Endodermal cell (in vitro differentiated cells): ENCODE measurements at regions not wholly inside any gene's neighbourhood (a gene's known extent, or its start where the extent isn't known, plus 50 kb on each side); places are given as distances from the start of the nearest gene placed in this dataset.

Experiments
- DNase-seq: peaks from one replicate; pipeline ENCODE4 v3.0.0-alpha.2; 2017
- H3K27ac ChIP-seq: 2 replicates; pipeline ENCODE4 v1.5.1; 2013; ENCODE audit warnings: mild to moderate bottlenecking, low read depth, low read length, moderate library complexity
- H3K27me3 ChIP-seq: 2 replicates; pipeline ENCODE4 v1.6.1; 2013; ENCODE audit warnings: mild to moderate bottlenecking, low read length, moderate library complexity; ENCODE audit not compliant: insufficient read depth, control insufficient read depth, poor library complexity, severe bottlenecking
- H3K36me3 ChIP-seq: 2 replicates; pipeline ENCODE4 v1.7.0; 2013; ENCODE audit warnings: mild to moderate bottlenecking, low read length, moderate library complexity; ENCODE audit not compliant: control insufficient read depth, insufficient read depth
- H3K4me1 ChIP-seq: one replicate; pipeline ENCODE4 v1.7.0; 2013; ENCODE audit warnings: low read length; ENCODE audit not compliant: control insufficient read depth, insufficient read depth
- H3K4me3 ChIP-seq: 2 replicates; pipeline ENCODE4 v1.5.1; 2013; ENCODE audit warnings: mild to moderate bottlenecking, low read length, moderate library complexity
- H3K9ac ChIP-seq: 2 replicates; pipeline ENCODE4 v1.6.1; 2013; ENCODE audit warnings: mild to moderate bottlenecking, low read length, moderate library complexity; ENCODE audit not compliant: poor library complexity, severe bottlenecking; ENCODE audit errors: extremely low read depth
- H3K9me3 ChIP-seq: 2 replicates; pipeline ENCODE4 v1.6.1; 2013; ENCODE audit warnings: mild to moderate bottlenecking, low read length, moderate library complexity; ENCODE audit not compliant: control insufficient read depth
- H3K27ac Mint-ChIP-seq: 2 replicates; pipeline ENCODE4 v1.8.0; 2020; ENCODE audit warnings: mixed read lengths
- H3K27me3 Mint-ChIP-seq: 2 replicates; pipeline ENCODE4 v1.8.0; 2021; ENCODE audit warnings: mild to moderate bottlenecking, mixed read lengths; ENCODE audit not compliant: insufficient read depth
- H3K36me3 Mint-ChIP-seq: 2 replicates; pipeline ENCODE4 v1.8.0; 2020; ENCODE audit warnings: low read depth, mixed read lengths
- H3K4me1 Mint-ChIP-seq: 2 replicates; pipeline ENCODE4 v1.8.0; 2020; ENCODE audit warnings: mixed read lengths
- H3K4me3 Mint-ChIP-seq: 2 replicates; pipeline ENCODE4 v1.8.0; 2020; ENCODE audit warnings: mild to moderate bottlenecking, moderate library complexity, mixed read lengths
- H3K9me3 Mint-ChIP-seq: 2 replicates; pipeline ENCODE4 v1.8.0; 2020; ENCODE audit warnings: mild to moderate bottlenecking, mixed read lengths
- CTCF ChIP-seq: fragments of 200-600 bp; sonication (generic); conservative IDR thresholded peaks from 2 replicates; pipeline ENCODE4 v1.5.0; 2021; ENCODE audit warnings: antibody characterized with exemption, mild to moderate bottlenecking
- WGBS, 2 experiments: methylation state at CpG; one replicate each; pipeline versions ENCODE4 v1.1.5 to v1.1.7; 2013; ENCODE audit warnings: missing lambda C conversion rate in 2 of 2, mixed read lengths in 1 of 2; ENCODE audit not compliant: insufficient coverage in 1 of 2, insufficient read length in 1 of 2; 5-methylcytosine and 5-hydroxymethylcytosine counted together

GRCh38 chr16:79537584-79537983 lies 63.0 kb downstream of the MAF start:
- Mint-ChIP-seq H3K27me3 (no peaks in the 10 kb centered on the region), H3K9me3 (no peaks in the 10 kb centered on the region), H3K27ac (no peak overlapping the region), H3K4me3 (no peak overlapping the region), H3K36me3 (no peaks in the 10 kb centered on the region), H3K4me1 (no peaks in the 10 kb centered on the region)
- Histone ChIP-seq H3K27ac (no peak overlapping the region), H3K9me3 (no peaks in the 10 kb centered on the region), H3K9ac (no peak overlapping the region), H3K27me3 (no peaks in the 10 kb centered on the region), H3K4me3 (no peak overlapping the region), H3K4me1 (no peaks in the 10 kb centered on the region), H3K36me3 (no peaks in the 10 kb centered on the region)
- WGBS, 2 experiments: 93 to 96% methylated on average over 4 to 6 of the region's 6 CpGs
- no peak for TF ChIP-seq CTCF
- no peak for DNase-seq

GRCh38 chr16:79536958-79537357 lies 63.6 kb downstream of the MAF start:
- Histone ChIP-seq H3K4me3 (no peak overlapping the region), H3K27ac (no peak overlapping the region), H3K9me3 (no peaks in the 10 kb centered on the region), H3K4me1 (no peaks in the 10 kb centered on the region), H3K9ac (no peak overlapping the region), H3K36me3 (no peaks in the 10 kb centered on the region), H3K27me3 (no peaks in the 10 kb centered on the region)
- H3K9me3 Mint-ChIP-seq: no peaks in the 10 kb centered on the region
- H3K4me3 Mint-ChIP-seq: no peak overlapping the region
- no peaks in the 10 kb centered on the region for H3K4me1 Mint-ChIP-seq
- TF ChIP-seq CTCF: no peak
- DNase-seq: no peak
- whole genome bisulfite sequencing, 2 experiments: 86 to 92% methylated on average over 2 to 4 of the region's 4 CpGs
- no peaks in the 10 kb centered on the region for H3K36me3 Mint-ChIP-seq
- H3K27me3 Mint-ChIP-seq: no peaks in the 10 kb centered on the region
- no peak overlapping the region for H3K27ac Mint-ChIP-seq

- H3K4me3 Mint-ChIP-seq: no peak overlapping the region
- DNase-seq: no peak
- WGBS, 2 experiments: 70 to 78% methylated on average over 4 to 5 of the region's 5 CpGs
- no peaks in the 10 kb centered on the region for H3K4me1 ChIP-seq
- H3K9ac ChIP-seq: no peak overlapping the region
- no peaks in the 10 kb centered on the region for H3K36me3 Mint-ChIP-seq
- no peaks in the 10 kb centered on the region for H3K27me3 Mint-ChIP-seq
- no peak overlapping the region for H3K27ac ChIP-seq
- peaks cover 5% of the 10 kb centered on the region for H3K9me3 ChIP-seq
- H3K27ac Mint-ChIP-seq: no peak overlapping the region
- H3K27me3 ChIP-seq: no peaks in the 10 kb centered on the region
- H3K4me3 ChIP-seq: no peak overlapping the region
- no peaks in the 10 kb centered on the region for H3K36me3 ChIP-seq
- TF ChIP-seq CTCF: no peak
- no peaks in the 10 kb centered on the region for H3K9me3 Mint-ChIP-seq
- H3K4me1 Mint-ChIP-seq: no peaks in the 10 kb centered on the region
These were observed 65.4 kb downstream of the MAF start for GRCh38 chr16:79535130-79535529.
